Kidney epithelial cell (primary cell): ENCODE measurements at regions not wholly inside any gene's neighbourhood (a gene's known extent, or its start where the extent isn't known, plus 50 kb on each side); places are given as distances from the start of the nearest gene placed in this dataset.

Experiments used
- DNase-seq: peaks from one replicate; pipeline ENCODE4 v3.0.0-alpha.2; 2010; ENCODE audit warnings: low read depth
- H3K27me3 ChIP-seq: 2 replicates; pipeline ENCODE4 v1.6.0; 2011; ENCODE audit warnings: low read length; ENCODE audit not compliant: control insufficient read depth, insufficient read depth
- H3K36me3 ChIP-seq: 2 replicates; pipeline ENCODE4 v1.5.1; 2011; ENCODE audit warnings: low read length; ENCODE audit not compliant: control insufficient read depth, insufficient read depth
- H3K4me3 ChIP-seq: 2 replicates; pipeline ENCODE4 v1.5.1; 2011; ENCODE audit warnings: low read depth, mild to moderate bottlenecking, control low read depth, low read length
- TF ChIP-seq, protein P1 (sequence below): IDR thresholded peaks from 2 replicates; pipeline ENCODE4 v1.5.1; 2011; ENCODE audit warnings: mild to moderate bottlenecking, moderate library complexity, low read length, control low read depth, inconsistent platforms; ENCODE audit not compliant: insufficient read depth, poor library complexity, severe bottlenecking

DNA sequence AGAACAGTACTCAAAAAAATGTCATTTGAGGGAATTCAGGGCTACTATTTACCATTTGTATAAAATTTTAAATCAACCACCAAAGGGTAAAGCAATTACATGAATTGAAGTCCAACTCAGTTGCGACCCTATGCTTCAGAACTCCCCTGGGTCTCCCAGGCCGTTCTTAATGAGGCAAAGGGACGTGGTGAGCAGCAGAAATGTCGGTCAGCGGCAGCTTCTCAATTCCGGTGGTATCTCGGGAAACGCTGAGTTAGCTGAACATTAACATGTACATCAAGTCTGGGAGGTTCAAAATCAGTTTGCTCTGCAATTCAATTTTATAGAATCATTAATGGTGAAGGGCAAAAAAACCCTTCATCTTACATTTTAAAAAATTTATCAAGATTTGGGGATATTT lies 173.2 kb downstream of the DIRAS2 start:
- Histone ChIP-seq H3K27me3 (no peaks in the 10 kb centered on the region), H3K36me3 (no peaks in the 10 kb centered on the region), H3K4me3 (no peak overlapping the region)
- no peak for DNase-seq
- TF ChIP-seq, protein P1, sequence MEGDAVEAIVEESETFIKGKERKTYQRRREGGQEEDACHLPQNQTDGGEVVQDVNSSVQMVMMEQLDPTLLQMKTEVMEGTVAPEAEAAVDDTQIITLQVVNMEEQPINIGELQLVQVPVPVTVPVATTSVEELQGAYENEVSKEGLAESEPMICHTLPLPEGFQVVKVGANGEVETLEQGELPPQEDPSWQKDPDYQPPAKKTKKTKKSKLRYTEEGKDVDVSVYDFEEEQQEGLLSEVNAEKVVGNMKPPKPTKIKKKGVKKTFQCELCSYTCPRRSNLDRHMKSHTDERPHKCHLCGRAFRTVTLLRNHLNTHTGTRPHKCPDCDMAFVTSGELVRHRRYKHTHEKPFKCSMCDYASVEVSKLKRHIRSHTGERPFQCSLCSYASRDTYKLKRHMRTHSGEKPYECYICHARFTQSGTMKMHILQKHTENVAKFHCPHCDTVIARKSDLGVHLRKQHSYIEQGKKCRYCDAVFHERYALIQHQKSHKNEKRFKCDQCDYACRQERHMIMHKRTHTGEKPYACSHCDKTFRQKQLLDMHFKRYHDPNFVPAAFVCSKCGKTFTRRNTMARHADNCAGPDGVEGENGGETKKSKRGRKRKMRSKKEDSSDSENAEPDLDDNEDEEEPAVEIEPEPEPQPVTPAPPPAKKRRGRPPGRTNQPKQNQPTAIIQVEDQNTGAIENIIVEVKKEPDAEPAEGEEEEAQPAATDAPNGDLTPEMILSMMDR = no peak

DNA sequence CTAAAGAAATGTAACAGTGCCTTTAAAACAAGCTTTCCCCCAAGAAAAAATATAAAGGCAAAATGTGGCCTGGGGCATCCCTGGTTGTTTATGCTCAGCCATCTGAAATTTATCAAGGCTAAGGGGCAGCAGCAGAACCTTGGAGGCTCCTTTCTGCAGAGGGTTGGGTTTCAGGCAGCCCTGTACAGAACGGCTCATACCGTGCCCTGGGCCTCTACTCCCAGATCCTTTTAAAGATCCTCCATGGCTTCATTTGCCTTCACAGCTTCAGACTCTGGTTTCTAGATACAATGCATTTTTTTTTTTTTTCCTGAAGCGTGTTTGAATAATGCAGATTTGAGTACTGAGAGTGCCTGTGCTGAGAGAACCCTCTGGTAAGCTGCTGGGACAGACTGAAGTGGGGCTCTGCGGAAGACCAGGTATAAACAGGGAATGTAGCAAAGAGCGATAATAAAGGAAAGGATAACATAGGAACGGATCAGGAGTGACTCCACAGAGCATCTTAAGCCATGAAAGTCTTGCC lies 172.7 kb downstream of the DIRAS2 start:
- Histone ChIP-seq H3K27me3 (no peaks in the 10 kb centered on the region), H3K36me3 (no peaks in the 10 kb centered on the region), H3K4me3 (no peak overlapping the region)
- DNase-seq = no peak
- TF ChIP-seq, protein P1 = no peak

DNA sequence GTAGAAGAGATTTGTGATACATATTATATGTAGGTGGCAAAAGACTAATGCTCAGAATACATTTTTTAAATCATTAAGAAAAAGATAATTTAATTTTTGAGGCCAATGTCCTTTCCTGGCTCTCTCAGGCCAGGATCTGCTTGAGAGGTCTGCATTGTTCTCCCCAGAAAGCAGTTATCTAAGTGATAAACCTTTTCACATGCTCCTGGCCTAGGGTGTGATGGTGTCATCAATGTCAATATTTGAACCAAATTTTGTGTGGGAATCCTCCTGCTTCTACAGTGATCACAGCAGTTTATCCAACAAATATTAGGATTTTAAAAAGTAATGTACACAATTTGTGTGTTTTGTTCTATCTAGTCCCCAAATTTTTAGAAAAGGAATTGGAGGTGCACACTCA lies 166.6 kb downstream of the DIRAS2 start:
- DNase-seq = no peak
- Histone ChIP-seq H3K27me3 (no peaks in the 10 kb centered on the region), H3K36me3 (no peaks in the 10 kb centered on the region), H3K4me3 (no peak overlapping the region)
- TF ChIP-seq, protein P1 = no peak

DNA sequence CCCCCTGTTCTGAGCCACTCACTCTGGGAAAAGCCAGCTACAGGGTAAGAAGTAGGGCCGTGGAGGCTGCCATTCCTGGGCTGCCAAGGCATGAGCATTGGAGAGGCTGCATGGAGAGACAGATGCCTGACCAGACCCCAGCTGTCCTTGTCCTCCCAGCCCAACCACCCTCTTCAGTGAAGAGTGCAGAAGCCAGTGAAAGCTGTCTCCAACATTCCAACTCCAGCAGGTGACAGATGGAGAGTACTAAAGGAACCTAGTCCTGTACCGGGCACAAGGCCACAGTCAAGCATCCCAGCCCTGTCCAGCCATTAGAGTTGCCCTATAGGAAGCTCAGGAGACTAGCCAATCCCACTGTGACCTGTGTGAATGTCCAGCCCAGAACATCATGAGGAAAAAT lies 165.1 kb downstream of the DIRAS2 start:
- no peak for DNase-seq
- Histone ChIP-seq H3K36me3 (no peaks in the 10 kb centered on the region), H3K4me3 (no peak overlapping the region), H3K27me3 (no peaks in the 10 kb centered on the region)
- TF ChIP-seq, protein P1 = no peak

DNA sequence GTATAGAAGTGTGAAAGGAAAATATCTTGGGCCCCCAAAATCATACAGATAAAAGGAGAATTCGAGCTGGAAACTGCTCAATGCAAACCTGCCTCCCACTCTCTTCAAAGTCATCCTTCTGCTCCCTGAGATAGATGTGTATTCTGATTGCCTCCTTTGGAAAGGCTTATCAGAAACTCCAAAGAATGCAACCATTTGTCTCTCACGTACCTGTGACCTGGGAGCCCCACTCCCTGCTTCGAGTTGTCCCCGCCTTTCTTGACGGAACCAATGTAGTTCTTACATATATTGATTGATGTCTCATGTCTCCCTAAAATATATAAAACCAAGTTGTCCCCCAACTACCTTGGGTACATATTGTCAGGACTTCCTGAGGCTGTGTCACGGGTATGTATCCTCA lies 163.8 kb downstream of the DIRAS2 start:
- Histone ChIP-seq H3K27me3 (no peaks in the 10 kb centered on the region), H3K4me3 (no peak overlapping the region), H3K36me3 (no peaks in the 10 kb centered on the region)
- TF ChIP-seq, protein P1 = no peak
- no peak for DNase-seq

DNA sequence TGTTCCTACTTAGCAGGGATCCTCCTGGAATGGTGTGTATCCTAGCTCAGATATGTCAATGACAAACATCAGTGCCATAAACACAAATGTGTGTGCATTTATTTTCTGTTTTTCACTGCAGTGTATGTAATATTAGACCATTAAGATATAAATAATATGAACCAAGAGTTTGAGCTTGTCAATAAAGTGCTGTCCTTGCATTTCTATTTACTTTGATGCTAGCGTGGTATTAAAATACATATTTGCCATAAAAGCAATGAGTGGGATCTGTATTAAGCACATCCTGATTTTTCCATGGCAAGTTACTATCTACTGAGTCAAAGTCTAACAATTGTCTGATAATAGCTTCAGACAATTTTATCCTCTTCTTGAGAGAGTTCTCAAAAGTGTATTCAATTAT lies 157.6 kb downstream of the DIRAS2 start:
- H3K4me3 ChIP-seq = no peak overlapping the region
- no peaks in the 10 kb centered on the region for H3K27me3 ChIP-seq
- no peak for DNase-seq
- TF ChIP-seq, protein P1 = no peak
- H3K36me3 ChIP-seq = no peaks in the 10 kb centered on the region
